ENCODE measurements at regions not wholly inside any gene's neighbourhood (a gene's known extent, or its start where the extent isn't known, plus 50 kb on each side); places are given as distances from the start of the nearest gene placed in this dataset.

DNA sequence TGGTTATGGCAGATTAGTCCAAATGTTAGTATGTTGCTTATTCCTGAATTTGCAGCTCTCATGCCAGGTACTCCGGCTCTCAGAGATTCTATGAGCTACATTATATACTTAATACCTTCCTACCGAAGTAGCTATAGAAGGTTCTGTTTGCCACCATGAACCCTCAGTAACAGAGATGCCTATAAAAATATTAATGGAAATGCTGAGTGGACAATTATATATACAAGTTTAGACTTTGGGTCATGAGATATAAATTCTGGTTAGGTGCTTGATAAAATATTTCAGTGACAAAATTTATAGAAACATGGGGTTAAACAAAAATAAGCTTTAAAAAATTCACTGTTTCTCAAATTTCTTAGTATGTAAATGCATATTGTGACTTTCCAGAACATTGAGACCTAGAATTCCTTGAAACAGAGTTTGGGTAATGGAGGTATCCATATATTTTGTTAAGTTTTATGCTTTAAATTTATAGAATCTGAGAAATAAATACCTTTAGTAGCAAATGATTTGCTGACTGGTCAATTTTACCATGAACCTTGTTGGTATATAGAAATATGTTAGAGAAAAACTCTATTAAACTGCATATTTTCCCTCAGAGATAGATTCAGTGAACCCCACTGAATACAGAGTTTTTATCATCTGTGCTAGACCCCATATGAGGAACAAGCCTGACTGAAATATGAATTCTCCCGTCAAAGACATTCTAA, 533.5 kb downstream of the SH2D4B start:
- H2BK12ac ChIP-seq (ENCODE audit: low read depth, low read length), result no peak overlapping the region
- no peaks in the 10 kb centered on the region for H4K20me1 ChIP-seq (replicated peaks in 1 of 2; ENCODE audit: control insufficient read depth in 1 of 2, insufficient read depth in 2 of 2, low read length in 2 of 2)
- no peak overlapping the region for H3K56ac ChIP-seq (replicated peaks; ENCODE audit: insufficient read length, low read depth, low read length)
- H2BK5ac ChIP-seq (ENCODE audit: low read depth, low read length), result no peak overlapping the region
- H3K79me2 ChIP-seq (ENCODE audit: control insufficient read depth in 1 of 2, insufficient read depth in 2 of 2, low read length in 2 of 2), result no peaks in the 10 kb centered on the region
- ChIA-PET POLR2A (ENCODE audit: partially characterized antibody) (no interaction called here), CTCF (ENCODE audit: partially characterized antibody) (interaction anchor here (3.7 kb wide), 1 partner anchor 10 kb away, joined by 18 read pairs; no protein-coding TSS in a partner anchor)
- no peak overlapping the region for H3K4ac ChIP-seq (replicated peaks; ENCODE audit: insufficient read length, low read depth, low read length)
- H3K27ac ChIP-seq (ENCODE audit: low read depth, low read length), result no peak overlapping the region
- no peaks in the 10 kb centered on the region for H3K27me3 ChIP-seq (replicated peaks in 1 of 4; ENCODE audit: control insufficient read depth in 3 of 4, extremely low read depth in 1 of 4, insufficient read depth in 3 of 4, low read length in 3 of 4)
- no peak overlapping the region for H4K8ac ChIP-seq (ENCODE audit: extremely low read depth, insufficient read depth, low read length)
- no peak overlapping the region for H3K18ac ChIP-seq (ENCODE audit: extremely low read depth, low read length)
- no peak overlapping the region for H2BK15ac ChIP-seq (ENCODE audit: low read length)
- no peak for TF ChIP-seq RNF2 (IDR thresholded peaks at IDR 0.05; ENCODE audit: borderline replicate concordance, low read depth, low read length, missing control alignments, poor library complexity, severe bottlenecking)
- no peak for TF ChIP-seq CEBPB (IDR thresholded peaks at IDR 0.05; ENCODE audit: low read depth, low read length)
- no peak for TF ChIP-seq HDAC6 (IDR thresholded peaks at IDR 0.05; ENCODE audit: low read depth, low read length)
- TF ChIP-seq RFX5 (IDR thresholded peaks at IDR 0.05; ENCODE audit: borderline replicate concordance, low read depth, low read length), result no peak
- peak; percentile 13; the same call in 1 of the 2 replicates for TF ChIP-seq MAFK (IDR thresholded peaks at IDR 0.05; ENCODE audit: low read depth, low read length)
- TF ChIP-seq, protein P1, sequence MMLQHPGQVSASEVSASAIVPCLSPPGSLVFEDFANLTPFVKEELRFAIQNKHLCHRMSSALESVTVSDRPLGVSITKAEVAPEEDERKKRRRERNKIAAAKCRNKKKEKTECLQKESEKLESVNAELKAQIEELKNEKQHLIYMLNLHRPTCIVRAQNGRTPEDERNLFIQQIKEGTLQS (IDR thresholded peaks at IDR 0.05; ENCODE audit: insufficient read depth, low read depth, low read length), result no peak
- TF ChIP-seq SRF (IDR thresholded peaks at IDR 0.05; ENCODE audit: low read depth, low read length), result no peak
- no peaks in the 10 kb centered on the region for H3K23me2 ChIP-seq (ENCODE audit: low read depth, low read length)
- H3K4me3 ChIP-seq (ENCODE audit: extremely low read depth in 1 of 4, insufficient read depth in 2 of 4, low read depth in 3 of 4, low read length in 4 of 4), result no peak overlapping the region
- H4K91ac ChIP-seq (replicated peaks; ENCODE audit: insufficient read length, low read length), result no peak overlapping the region
- no peak overlapping the region for H2AK5ac ChIP-seq (ENCODE audit: low read depth, low read length)
- FAIRE-seq, result no peak
- no peaks in the 10 kb centered on the region for H3K4me1 ChIP-seq (replicated peaks in 1 of 4; ENCODE audit: control insufficient read depth in 3 of 4, insufficient read depth in 4 of 4, low read length in 3 of 4)
- no peak overlapping the region for H3K14ac ChIP-seq (ENCODE audit: insufficient read length)
- H3K36me3 ChIP-seq (ENCODE audit: control insufficient read depth in 2 of 4, insufficient read depth in 4 of 4, low read length in 3 of 4), result no peaks in the 10 kb centered on the region
- no peak overlapping the region for H3K9ac ChIP-seq (replicated peaks in 1 of 4; ENCODE audit: extremely low read depth in 1 of 4, low read depth in 3 of 4, low read length in 3 of 4)
- H3K9me3 ChIP-seq (ENCODE audit: insufficient read depth in 2 of 2, low read depth in 1 of 2, low read length in 1 of 2), result no peaks in the 10 kb centered on the region
- H2BK20ac ChIP-seq (ENCODE audit: low read length), result no peak overlapping the region
- no peak overlapping the region for H4K5ac ChIP-seq (ENCODE audit: insufficient read length, low read depth, low read length)
- H3K23ac ChIP-seq (ENCODE audit: insufficient read length), result no peak overlapping the region
- WGBS, 2 experiments (ENCODE audit: extremely low coverage in 1 of 2, insufficient coverage in 1 of 2, insufficient read length in 1 of 2, insufficient replicate concordance in 2 of 2, low coverage in 1 of 2, low lambda C conversion rate in 2 of 2, missing lambda C conversion rate in 1 of 2), result 76% methylated on average over 3 of the region's 3 CpGs; no CpG with 5 or more reads in 1 of the 2 experiments
- no peaks in the 10 kb centered on the region for H3K79me1 ChIP-seq (ENCODE audit: low read depth, low read length)
- no peak overlapping the region for H2AFZ ChIP-seq (ENCODE audit: low read length)
- H2BK120ac ChIP-seq (replicated peaks; ENCODE audit: low read depth, low read length), result no peak overlapping the region
- no peak overlapping the region for H3K4me2 ChIP-seq (ENCODE audit: insufficient read depth in 1 of 2, low read depth in 2 of 2, low read length in 2 of 2)
- no peak for DNase-seq (ENCODE audit: low read depth in 1 of 2, low spot score in 2 of 2)
